ENCODE measurements at regions not wholly inside any gene's neighbourhood (a gene's known extent, or its start where the extent isn't known, plus 50 kb on each side); places are given as distances from the start of the nearest gene placed in this dataset.

- no peak for TF ChIP-seq POU6F1 (CRISPR knock-in tag; IDR thresholded peaks at IDR 0.05; ENCODE audit: borderline replicate concordance, low read depth)
- TF ChIP-seq ZNF8 (CRISPR knock-in tag; IDR thresholded peaks at IDR 0.05) = no peak
- TF ChIP-seq PATZ1 (CRISPR knock-in tag; IDR thresholded peaks at IDR 0.05; ENCODE audit: borderline replicate concordance) = no peak
- no peak for TF ChIP-seq CREB5 (CRISPR knock-in tag; IDR thresholded peaks at IDR 0.05; ENCODE audit: low read depth)
- no peak for TF ChIP-seq ISL1 (CRISPR knock-in tag; IDR thresholded peaks at IDR 0.05)
- no peak for TF ChIP-seq SNAI2 (CRISPR knock-in tag; IDR thresholded peaks at IDR 0.05)
- no peak for TF ChIP-seq ZFP3 (CRISPR knock-in tag; IDR thresholded peaks at IDR 0.05)
Measured at GRCh38 chr4:126973201-126973600, 659.6 kb upstream of the INTU start.
